Activated CD8-positive, alpha-beta memory T cell treated with anti-CD3 and anti-CD28 coated beads for 36 hours (primary cell): ENCODE measurements at regions not wholly inside any gene's neighbourhood (a gene's known extent, or its start where the extent isn't known, plus 50 kb on each side); places are given as distances from the start of the nearest gene placed in this dataset.
"Not testable (repeated sequence)": the region's sequence is repeated elsewhere in the genome, so short reads cannot be mapped to it uniquely, and the experiment has no call there.

ENCODE experiments used
- CTCF ChIA-PET: fragments of 350-600 bp; sonication (Branson Sonifier 250); formaldehyde crosslinking; loops from one replicate; lab custom pipeline; 2021; ENCODE audit warnings: antibody characterized with exemption; lab: Charles Lee
- POLR2A ChIA-PET: fragments of 350-600 bp; sonication (Branson Sonifier 250); formaldehyde crosslinking; loops from one replicate; lab custom pipeline; 2021; ENCODE audit warnings: antibody characterized with exemption; lab: Charles Lee

DNA sequence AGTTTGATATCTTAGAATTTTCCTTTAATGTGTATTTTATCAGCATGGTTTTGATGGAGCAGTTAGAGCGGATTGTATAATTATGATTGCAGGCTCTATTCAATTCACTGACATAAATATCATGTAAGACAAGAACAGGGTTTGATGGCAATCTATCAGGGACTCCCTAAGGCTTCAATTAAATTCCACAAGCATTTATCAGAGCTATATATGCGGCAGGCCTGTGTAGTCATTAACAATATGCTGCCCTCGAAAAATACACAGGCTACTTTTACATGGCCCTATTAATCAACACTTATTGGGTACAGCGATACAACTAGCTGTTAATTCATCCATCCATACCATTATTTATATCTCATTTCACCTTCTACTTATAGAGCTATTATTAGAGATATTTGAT is 358.1 kb upstream of the TPK1 start:
- POLR2A ChIA-PET: no interaction called here
- CTCF ChIA-PET: no interaction called here

DNA sequence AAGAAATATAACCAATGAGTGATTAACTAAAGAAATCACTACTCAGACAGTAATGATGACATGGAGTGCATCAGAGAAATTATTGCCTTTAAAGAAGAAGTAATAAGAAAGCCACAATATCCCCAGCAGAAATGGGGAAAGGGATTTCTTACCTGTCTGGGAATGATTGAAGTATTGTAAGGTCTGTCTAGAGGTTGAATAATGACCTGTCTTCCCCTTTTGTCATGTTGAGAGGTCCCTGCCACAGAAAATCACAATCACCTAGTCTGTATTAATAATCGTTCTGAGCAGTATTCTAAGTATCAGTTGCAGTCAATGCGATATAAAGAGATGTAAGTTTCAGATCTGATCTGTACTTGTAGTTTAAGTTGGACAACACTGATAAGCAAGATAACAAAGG is 349.1 kb upstream of the TPK1 start:
- ChIA-PET POLR2A (no interaction called here), CTCF (no interaction called here)

DNA sequence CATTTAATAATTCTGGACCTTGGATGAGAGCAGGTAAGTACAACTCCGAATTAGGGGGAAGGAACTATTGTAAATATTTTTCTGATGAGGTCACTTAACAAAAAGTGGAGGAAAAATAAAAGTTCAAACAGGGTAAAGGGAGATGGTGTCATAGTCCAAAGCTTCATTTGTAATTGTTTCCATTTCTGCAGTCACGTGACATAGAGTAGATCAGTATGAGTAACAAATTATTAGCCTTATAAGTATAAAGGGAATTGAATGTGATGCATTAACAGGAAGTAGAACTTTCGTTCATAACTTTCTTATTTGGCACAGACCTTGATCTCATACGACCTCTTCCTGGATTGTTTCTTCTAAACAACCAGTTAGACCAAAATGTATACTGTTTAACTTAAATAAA is 347.2 kb upstream of the TPK1 start:
- POLR2A ChIA-PET: no interaction called here
- CTCF ChIA-PET: no interaction called here

DNA sequence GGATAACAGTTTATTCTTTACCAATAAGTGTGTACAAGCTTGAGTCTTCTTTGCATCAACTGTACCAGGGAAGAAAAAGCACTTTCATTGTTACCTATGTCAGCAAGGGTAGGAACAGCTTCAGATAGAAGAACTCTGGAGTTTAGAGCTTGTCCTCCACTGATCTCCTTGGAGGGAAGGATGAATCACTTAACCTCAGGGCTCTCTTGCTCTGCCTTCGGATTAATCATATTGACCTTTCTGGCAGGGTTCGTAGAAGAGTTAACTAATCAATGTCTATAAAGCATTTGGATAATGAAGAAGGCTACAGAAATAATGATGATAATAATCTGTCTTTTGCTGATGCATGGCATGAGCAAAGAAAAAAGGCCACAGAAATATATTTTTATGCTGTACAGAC is 339.5 kb upstream of the TPK1 start:
- CTCF ChIA-PET: no interaction called here

DNA sequence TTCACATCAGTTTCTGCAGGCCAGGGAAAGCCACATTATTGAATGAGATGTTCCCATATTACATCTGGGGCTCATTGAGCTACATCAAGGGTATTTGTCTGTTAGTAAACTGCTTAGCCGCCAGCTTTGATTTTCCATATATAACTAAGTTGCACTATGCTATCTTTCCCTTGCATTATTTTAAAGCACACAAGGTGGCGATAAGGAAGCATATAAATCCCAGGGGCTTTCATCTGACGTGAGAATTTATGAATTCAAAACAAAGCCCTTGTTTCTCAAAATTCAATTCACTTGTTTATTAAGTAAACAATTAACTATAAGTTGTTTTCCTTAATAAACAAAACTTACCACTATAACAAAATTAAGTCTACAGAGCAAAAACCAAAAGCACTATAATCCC is 334.1 kb upstream of the TPK1 start:
- ChIA-PET CTCF (no interaction called here), POLR2A (no interaction called here)

More for the DNA sequence above, 339.5 kb upstream of the TPK1 start:
- POLR2A ChIA-PET: no interaction called here

DNA sequence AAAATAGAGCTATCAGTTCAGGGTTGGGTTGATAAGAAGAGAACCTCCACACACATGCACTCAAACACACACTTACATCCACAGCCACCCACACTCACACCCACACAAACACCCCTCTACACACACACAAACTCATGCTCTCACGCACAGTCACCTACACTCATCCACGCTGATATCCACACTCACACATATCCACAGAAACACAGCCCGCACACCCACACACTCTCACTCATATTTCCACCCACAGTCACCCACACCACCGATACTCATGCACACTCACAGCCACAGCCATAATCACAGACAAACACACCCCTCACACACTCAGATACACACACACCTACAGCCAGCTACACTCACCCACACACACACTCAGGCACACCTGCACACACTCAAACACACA is 333.0 kb upstream of the TPK1 start:
- POLR2A ChIA-PET: no interaction called here
- CTCF ChIA-PET: no interaction called here

DNA sequence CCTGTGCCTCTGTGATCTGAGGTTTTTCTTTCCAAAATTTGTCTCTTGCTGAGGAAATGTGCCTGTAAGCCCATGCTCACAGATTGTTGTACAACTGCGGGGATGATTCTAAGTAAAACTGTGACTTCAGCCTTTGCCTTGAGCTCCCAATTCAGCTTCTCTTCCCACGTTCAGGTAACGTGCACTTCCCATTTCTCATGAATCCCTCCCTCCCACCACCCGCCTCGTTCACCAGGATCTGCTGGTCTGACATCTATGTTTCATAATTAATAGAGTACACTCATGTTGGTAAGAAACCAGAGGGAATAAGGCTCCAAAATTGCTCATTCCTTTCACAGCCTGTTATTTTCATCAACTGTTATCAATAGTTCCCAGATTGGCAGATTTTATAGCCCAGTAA is 332.6 kb upstream of the TPK1 start:
- ChIA-PET POLR2A (no interaction called here), CTCF (no interaction called here)

DNA sequence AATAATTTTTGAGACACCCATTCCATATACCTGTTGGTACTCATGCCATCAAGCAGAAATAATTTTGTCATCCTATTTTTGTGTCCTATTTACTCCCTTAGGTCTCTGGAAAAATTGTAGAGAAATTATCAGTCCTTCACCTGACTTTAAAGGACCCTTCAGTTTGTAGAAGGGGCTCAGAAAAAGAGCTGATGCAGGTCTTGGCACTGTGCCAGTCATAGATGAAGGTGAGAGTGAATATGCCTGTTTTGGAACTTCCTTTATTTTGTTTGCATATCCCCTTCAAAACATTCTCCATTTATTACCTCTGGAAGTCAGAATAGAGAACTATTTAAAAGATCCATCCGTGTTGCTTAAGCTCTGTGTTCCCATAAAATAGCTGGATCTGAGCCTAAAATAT is 321.0 kb upstream of the TPK1 start:
- CTCF ChIA-PET: no interaction called here
- POLR2A ChIA-PET: interaction anchor here (0.6 kb wide), 1 partner anchor 449 kb away, joined by 3 read pairs; no protein-coding TSS in a partner anchor

DNA sequence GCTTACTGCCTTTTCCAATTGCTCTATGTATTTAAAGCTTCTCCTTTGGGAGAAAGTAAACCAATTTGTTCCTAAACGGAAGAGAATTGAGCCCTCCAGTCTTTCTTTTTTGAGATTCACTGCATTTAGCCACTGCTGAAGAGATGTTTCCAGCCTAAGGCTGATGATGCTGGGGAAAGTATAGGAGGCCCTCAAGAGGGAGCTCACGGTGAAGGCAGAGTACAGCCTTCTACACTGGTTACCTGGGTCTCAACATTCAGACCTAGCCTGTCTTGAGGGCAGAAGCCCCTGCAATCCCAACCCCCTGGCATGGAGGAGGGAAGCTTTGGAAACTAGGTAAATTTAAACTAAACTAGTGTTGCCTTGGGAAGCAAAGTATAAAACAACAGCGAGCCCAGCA is 316.7 kb upstream of the TPK1 start:
- POLR2A ChIA-PET: no interaction called here
- CTCF ChIA-PET: no interaction called here

DNA sequence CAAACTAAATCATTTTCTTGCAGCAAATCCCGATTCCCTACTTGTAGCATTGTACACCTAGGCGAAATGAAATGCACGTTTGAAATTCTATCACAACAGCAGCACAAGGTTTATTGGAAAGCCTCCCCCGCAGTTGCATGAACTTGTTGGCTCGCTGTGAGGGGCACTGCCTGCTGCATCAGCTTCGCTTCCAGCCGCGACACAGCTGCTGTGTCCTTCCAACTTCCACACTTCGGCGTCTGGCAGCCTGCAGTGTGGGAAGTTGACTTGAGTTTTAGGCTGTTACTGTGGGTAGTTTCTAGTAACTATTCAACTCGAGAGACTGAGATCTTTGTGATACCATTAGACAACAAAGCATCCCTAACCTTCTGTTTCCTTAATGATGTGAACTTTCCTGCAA is 315.8 kb upstream of the TPK1 start:
- CTCF ChIA-PET: no interaction called here
- POLR2A ChIA-PET: no interaction called here

DNA sequence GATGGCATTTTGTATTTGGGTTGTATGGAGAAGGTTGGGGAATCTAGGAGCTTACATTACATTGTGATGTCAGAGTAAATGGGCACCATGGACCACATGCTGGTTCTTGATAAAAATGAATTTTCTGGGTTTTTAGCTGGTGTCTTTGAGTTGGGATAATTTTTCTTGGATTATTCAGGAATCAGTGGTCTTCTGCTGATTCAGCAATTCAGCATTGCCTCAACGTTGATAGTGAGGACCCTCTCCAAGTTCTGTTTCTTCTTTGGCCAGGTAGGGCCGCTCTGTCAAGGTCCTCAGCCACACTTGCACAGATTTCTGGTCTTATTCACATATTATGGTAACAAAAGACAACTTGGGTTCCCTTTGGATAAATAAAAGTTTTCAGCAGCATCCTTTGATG is 312.0 kb upstream of the TPK1 start:
- POLR2A ChIA-PET: no interaction called here

DNA sequence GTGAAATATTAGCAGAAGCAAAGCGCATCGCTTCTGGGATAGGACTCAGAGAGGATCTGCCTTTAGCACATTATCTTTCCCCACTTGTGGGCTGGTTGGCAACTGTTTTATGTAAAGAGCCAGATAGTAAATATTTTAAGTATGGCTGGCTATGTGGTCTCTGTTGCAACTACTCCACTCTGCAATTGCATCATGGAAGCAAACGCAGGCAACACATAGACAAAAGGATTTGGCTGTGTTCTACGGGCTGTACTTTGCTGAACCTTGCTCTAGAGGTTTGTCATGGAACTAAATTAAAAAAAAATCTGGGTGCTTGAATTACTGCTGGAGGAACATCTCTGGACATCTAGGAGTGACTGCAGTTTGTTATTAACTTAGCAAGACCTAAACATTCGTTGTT is 307.8 kb upstream of the TPK1 start:
- CTCF ChIA-PET: no interaction called here

More for the DNA sequence above, 312.0 kb upstream of the TPK1 start:
- CTCF ChIA-PET: no interaction called here

DNA sequence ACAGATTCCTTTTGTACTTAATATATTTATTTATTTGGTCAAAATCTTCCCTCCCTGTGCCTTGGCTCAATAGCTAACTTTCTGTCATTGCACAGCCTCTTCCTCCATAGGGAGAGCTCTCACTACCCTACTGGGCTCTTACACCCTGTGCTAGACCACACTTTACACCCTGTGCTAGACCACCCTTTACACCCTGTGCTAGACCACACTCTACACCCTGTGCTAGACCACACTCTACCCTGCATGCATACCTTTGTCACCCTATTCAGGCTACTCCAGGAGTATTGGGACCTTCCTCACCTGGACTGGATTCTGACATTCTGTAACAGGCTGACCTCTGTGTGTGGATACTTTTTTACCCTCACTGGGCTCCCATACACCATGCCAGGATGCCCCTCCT is 298.5 kb upstream of the TPK1 start:
- ChIA-PET POLR2A (no interaction called here), CTCF (no interaction called here)

More for the DNA sequence above, 307.8 kb upstream of the TPK1 start:
- POLR2A ChIA-PET: no interaction called here

DNA sequence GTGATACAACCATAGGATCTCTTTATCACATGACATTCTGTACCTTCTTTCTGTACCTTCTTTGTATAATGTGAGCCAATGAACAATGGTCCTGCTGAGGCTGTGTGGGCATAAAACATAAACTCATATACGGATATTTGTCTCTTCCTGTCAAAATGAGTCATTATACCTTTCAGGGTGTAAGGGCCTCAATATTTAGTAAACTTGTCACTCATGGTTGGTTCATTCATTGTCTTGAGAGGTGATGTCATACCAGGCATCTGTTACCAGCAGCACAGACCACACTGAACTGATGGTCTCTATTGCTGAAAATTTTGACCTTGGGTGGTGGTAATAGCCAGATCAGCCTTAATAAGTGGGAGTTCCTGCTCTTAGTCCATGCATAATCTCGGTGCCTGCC is 287.6 kb upstream of the TPK1 start:
- ChIA-PET CTCF (no interaction called here), POLR2A (no interaction called here)

DNA sequence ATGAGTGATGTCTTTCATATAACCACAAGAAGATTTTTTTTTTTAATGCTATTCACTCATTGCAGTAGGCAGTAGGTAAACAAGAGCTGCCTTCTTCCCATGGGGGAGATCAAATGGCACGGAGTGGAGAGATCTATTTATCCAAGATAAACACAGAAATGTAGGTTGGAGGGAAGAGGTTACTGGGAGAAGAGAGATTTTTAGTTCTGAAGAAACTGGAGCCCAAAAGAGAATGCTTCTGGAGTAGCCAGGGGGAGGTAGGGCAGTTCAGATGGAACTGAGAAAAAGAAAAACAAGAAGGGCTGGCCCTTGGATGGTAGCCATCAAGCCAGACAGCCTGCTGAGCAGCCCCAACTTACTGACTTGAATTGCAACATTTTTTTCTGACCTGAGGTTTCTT is 270.1 kb upstream of the TPK1 start:
- ChIA-PET CTCF (no interaction called here), POLR2A (no interaction called here)

DNA sequence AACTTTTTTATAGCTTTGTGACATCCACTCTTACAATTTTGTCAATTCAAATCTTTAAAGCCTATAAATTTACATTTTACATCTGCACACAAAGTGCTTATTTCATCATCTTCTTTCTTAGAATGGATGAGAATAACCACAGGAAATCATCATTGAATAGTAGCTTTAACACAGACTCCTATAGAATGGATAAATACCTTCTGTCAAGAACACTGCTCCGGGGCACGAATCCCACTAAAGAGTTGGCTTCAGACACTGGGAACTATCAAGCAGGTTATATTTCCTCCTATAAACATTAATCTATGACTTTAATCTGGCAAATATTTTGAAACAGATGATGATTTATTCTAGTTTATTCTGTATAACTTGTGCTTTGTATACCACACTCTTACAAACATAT is 269.7 kb upstream of the TPK1 start:
- POLR2A ChIA-PET: no interaction called here
- CTCF ChIA-PET: no interaction called here

DNA sequence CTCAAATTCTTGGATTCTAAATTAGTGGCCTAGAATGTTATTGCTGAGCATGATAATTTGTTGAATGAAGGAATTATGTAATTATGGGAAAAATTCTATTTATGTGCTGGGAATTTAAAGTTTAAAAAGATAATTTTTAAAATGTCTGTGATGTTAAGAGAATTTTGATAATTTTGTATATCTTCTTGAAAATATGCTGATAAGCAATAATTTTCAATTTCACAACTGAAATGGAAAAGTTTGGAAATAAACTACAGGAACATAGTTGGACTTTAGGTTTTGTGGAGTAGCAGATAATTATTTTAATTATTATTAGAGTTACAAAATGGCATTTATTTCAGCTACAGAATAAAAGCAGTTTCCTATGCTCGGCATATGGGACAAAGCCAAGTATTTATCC is 268.5 kb upstream of the TPK1 start:
- CTCF ChIA-PET: no interaction called here
- POLR2A ChIA-PET: no interaction called here

DNA sequence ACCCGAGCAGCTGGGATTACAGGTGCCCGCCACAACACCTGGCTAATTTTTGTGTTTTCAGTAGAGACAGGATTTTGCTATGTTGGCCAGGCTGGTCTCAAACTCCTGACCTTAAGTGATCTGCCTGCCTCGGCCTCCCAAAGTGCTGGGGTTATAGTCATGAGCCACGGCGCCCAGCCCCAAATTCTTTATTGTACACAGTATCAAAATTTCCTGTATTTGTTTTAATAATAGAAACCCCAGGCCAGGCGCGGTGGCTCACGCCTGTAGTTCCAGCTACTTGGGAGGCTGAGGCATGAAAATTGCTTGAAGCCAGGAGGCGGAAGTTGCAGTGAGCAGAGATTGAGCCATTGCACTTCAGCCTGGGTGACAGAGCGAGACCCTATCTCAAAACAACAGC is 266.3 kb upstream of the TPK1 start:
- CTCF ChIA-PET, POLR2A ChIA-PET: not testable (repeated sequence)

DNA sequence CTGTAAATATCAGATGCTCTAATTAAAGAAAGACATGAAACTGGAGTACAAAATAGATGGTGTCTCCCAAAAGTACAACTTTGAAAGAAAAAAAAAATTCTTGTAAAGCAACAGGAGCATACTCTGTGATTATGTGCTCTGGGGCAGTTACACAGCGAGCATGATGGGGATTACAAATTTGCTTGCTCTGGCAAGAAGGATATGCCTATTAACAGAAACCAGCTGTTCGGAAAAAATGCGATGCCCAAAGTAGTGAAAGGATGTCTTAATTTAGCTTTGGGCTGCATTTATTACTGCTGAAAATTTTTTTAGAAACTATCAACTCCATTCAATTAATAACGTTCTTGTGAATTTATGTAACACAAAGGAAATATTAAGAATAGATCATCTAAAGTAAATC is 256.9 kb upstream of the TPK1 start:
- ChIA-PET CTCF (no interaction called here), POLR2A (no interaction called here)

DNA sequence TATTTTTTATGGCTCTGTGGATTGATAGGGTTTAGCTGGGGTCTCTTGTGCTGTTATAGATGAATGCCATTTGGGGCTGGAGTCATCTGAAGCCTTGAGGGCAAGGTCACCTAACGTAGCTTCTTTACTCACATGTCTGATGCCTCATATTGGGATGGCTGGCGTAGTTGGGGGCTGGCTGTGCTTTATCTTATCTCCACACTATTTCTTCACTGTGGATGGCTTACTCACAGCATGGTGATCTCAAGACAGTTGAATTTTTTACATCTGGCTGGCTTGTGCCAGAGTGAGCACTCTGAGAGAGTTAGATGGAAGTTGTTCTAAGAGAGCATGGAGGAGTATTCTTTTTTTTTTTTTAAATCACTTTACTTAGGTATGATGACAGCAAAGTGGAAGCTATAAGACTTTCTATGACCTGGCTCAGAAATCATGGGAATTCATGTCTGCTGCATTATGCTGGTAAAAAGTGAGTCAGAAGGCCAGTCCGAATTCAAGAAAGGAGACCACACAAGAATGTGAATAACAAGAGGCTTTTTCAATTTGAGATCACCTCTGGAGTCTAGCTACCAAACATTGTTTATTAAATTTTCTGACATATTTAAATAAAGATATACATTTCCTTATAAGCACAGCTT is 252.4 kb upstream of the TPK1 start:
- ChIA-PET POLR2A (no interaction called here), CTCF (interaction anchor here (0.6 kb wide), 1 partner anchor 547 kb away, joined by 3 read pairs; no protein-coding TSS in a partner anchor)

DNA sequence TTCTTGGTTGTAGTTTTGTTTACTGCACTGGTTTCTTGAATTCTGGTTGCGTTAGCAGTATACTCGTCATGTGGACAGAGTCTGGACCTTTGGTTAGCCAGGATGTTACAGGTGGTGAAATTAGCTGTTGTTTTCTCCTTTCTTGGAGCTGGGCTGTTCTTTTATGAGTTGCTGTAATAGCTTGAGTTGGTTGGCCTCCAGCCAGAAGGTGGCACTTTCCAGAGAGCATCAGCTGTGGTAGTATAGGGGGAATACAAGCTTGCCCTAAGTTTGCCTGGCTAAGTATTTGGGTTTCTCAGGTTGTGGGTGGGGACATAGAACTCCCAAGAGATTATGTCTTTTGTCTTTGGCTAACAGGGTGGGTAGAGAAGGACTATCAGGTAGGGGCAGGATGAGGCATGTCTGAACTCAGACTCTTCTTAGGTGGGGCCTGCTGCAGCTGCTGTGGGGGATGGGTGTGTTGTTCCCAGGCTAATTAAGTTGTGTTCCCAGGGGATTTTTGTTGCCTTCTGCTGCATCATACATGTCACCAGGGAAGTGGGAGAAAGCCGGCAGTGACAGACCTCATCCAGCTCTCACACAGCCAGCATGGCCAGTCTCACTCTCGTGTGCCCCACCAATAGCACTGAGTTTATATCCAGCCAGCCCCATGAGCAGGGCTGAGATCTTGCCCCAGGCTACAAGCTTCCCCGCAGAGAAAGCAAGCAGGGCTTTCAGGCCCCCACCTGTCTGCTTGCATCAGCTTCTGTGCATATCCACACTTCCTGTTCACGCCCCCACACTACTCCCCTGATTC is 246.7 kb upstream of the TPK1 start:
- ChIA-PET CTCF (no interaction called here), POLR2A (no interaction called here)
